IMR-90 (cell line): ENCODE measurements at regions not wholly inside any gene's neighbourhood (a gene's known extent, or its start where the extent isn't known, plus 50 kb on each side); places are given as distances from the start of the nearest gene placed in this dataset.

Source experiments
- ATAC-seq: fragments of 200-7000 bp; cut with Tn5 transposase; 2 replicates; pipeline ENCODE4 v1.9.1; 2020; ENCODE audit warnings: low read depth, mild to moderate bottlenecking, moderate library complexity
- BruUV-seq: library from RNA; stranded (reverse); fragments of 400-500 nt; replicated peaks from 2 replicates; lab custom pipeline; 2021; lab: Mats Ljungman, UMichigan
- CTCF ChIA-PET: fragments of 300-600 bp; formaldehyde crosslinking; extraction: SDS; loops from one replicate; lab custom pipeline; 2021; ENCODE audit warnings: antibody characterized with exemption; lab: Yijun Ruan, JAX
- POLR2A ChIA-PET: fragments of 300-600 bp; sonication (Branson Sonifier 250); formaldehyde crosslinking; loops from one replicate; lab custom pipeline; 2022; ENCODE audit warnings: antibody characterized with exemption; ENCODE audit not compliant: unreplicated experiment; lab: Charles Lee
- DNase-seq: peaks from one replicate; pipeline ENCODE4 v3.0.0; 2013
- H2AFZ ChIP-seq: replicated peaks from 2 replicates; pipeline ENCODE3; 2013; ENCODE audit warnings: low read length, mild to moderate bottlenecking; ENCODE audit not compliant: poor library complexity
- H2AK5ac ChIP-seq: 2 replicates; pipeline ENCODE4 v1.6.1; 2013; ENCODE audit warnings: low read depth, low read length, inconsistent platforms
- H2AK9ac ChIP-seq: replicated peaks from 2 replicates; pipeline ENCODE3; 2013; ENCODE audit warnings: mild to moderate bottlenecking, low read depth, low read length, moderate library complexity; ENCODE audit not compliant: poor library complexity
- H2BK120ac ChIP-seq: 2 replicates; pipeline ENCODE4 v1.6.1; 2013; ENCODE audit warnings: low read depth, low read length, inconsistent platforms
- H2BK15ac ChIP-seq: 3 replicates; pipeline ENCODE4 v1.6.1; 2013; ENCODE audit warnings: low read depth, low read length, inconsistent platforms
- H2BK20ac ChIP-seq: 2 replicates; pipeline ENCODE4 v1.6.1; 2013; ENCODE audit warnings: low read depth, mild to moderate bottlenecking, inconsistent platforms, low read length, moderate library complexity
- H2BK5ac ChIP-seq: 2 replicates; pipeline ENCODE4 v1.6.1; 2013; ENCODE audit warnings: mild to moderate bottlenecking, low read depth, low read length, inconsistent platforms; ENCODE audit not compliant: poor library complexity, severe bottlenecking
- H3K14ac ChIP-seq: replicated peaks from 2 replicates; pipeline ENCODE4 v1.6.1; 2013; ENCODE audit warnings: low read depth, low read length, inconsistent platforms
- H3K18ac ChIP-seq: 2 replicates; pipeline ENCODE4 v1.6.1; 2013; ENCODE audit warnings: low read depth, low read length, control low read depth
- H3K23ac ChIP-seq: 2 replicates; pipeline ENCODE4 v1.6.1; 2013; ENCODE audit warnings: low read depth, low read length, inconsistent platforms
- H3K27ac ChIP-seq: 2 replicates; pipeline ENCODE4 v1.5.1; 2013; ENCODE audit warnings: mild to moderate bottlenecking, control low read depth, low read length; ENCODE audit not compliant: insufficient read depth
- H3K27me3 ChIP-seq: 2 replicates; pipeline ENCODE4 v1.6.1; 2013; ENCODE audit warnings: low read length; ENCODE audit not compliant: control insufficient read depth, insufficient read depth
- H3K36me3 ChIP-seq: 2 replicates; pipeline ENCODE4 v1.6.1; 2013; ENCODE audit warnings: low read length, mixed read lengths; ENCODE audit not compliant: control insufficient read depth, insufficient read depth
- H3K4ac ChIP-seq: 2 replicates; pipeline ENCODE4 v1.6.1; 2013; ENCODE audit warnings: low read depth, low read length, inconsistent platforms
- H3K4me1 ChIP-seq: 2 replicates; pipeline ENCODE4 v1.6.1; 2013; ENCODE audit warnings: low read length, mixed read lengths; ENCODE audit not compliant: control insufficient read depth, insufficient read depth
- H3K4me2 ChIP-seq: 2 replicates; pipeline ENCODE4 v1.6.1; 2013; ENCODE audit warnings: low read depth, mild to moderate bottlenecking, control low read depth, low read length, moderate library complexity
- H3K4me3 ChIP-seq: 2 replicates; pipeline ENCODE4 v1.5.1; 2013; ENCODE audit warnings: low read depth, mild to moderate bottlenecking, control low read depth, low read length, moderate library complexity; ENCODE audit not compliant: insufficient read depth
- H3K56ac ChIP-seq: 2 replicates; pipeline ENCODE4 v1.6.1; 2013; ENCODE audit warnings: low read length, inconsistent platforms; ENCODE audit not compliant: insufficient read depth; ENCODE audit errors: extremely low read depth
- H3K79me1 ChIP-seq, 2 experiments: 2 replicates each; pipeline ENCODE4 v1.6.1; 2013; ENCODE audit warnings: low read length in 2 of 2, inconsistent platforms in 1 of 2, low read depth in 1 of 2
- H3K9ac ChIP-seq: 2 replicates; pipeline ENCODE4 v1.6.1; 2013; ENCODE audit warnings: low read depth, low read length, control low read depth
- H3K9me1 ChIP-seq: 2 replicates; pipeline ENCODE4 v1.6.1; 2013; ENCODE audit warnings: low read length, inconsistent platforms; ENCODE audit not compliant: insufficient read depth
- H3K9me3 ChIP-seq: 2 replicates; pipeline ENCODE4 v1.6.1; 2013; ENCODE audit warnings: low read length; ENCODE audit not compliant: control insufficient read depth, insufficient read depth
- H4K20me1 ChIP-seq: 2 replicates; pipeline ENCODE4 v1.6.1; 2013; ENCODE audit warnings: low read length, inconsistent platforms; ENCODE audit not compliant: insufficient read depth
- H4K5ac ChIP-seq: 2 replicates; pipeline ENCODE4 v1.6.1; 2013; ENCODE audit warnings: mild to moderate bottlenecking, low read depth, low read length, control low read depth
- H4K8ac ChIP-seq, 2 experiments: 2 replicates each; pipeline ENCODE4 v1.6.1; 2013; ENCODE audit warnings: low read depth in 2 of 2, low read length in 2 of 2, control low read depth in 1 of 2, inconsistent platforms in 1 of 2
- H4K91ac ChIP-seq: 2 replicates; pipeline ENCODE4 v1.6.1; 2013; ENCODE audit warnings: low read depth, low read length, inconsistent platforms; ENCODE audit not compliant: insufficient read depth
- BHLHE40 ChIP-seq: fragments of 150-350 bp; IDR thresholded peaks from 2 replicates; pipeline ENCODE4 v1.6.1; 2016; ENCODE audit warnings: mild to moderate bottlenecking, low read depth, low read length
- CEBPB ChIP-seq: IDR thresholded peaks from 2 replicates; pipeline ENCODE4 v1.6.1; 2012; ENCODE audit warnings: low read depth, low read length, improper control_type of control experiment
- CHD1 ChIP-seq: IDR thresholded peaks from 2 replicates; pipeline ENCODE4 v1.6.1; 2012; ENCODE audit warnings: low read depth, low read length, improper control_type of control experiment
- FOS ChIP-seq: fragments of 150-350 bp; IDR thresholded peaks from 2 replicates; pipeline ENCODE4 v1.6.1; 2016; ENCODE audit warnings: low read depth, low read length
- MAFK ChIP-seq: IDR thresholded peaks from 2 replicates; pipeline ENCODE4 v1.6.1; 2012; ENCODE audit warnings: low read depth, low read length, improper control_type of control experiment
- MAZ ChIP-seq: IDR thresholded peaks from 2 replicates; pipeline ENCODE4 v1.6.1; 2012; ENCODE audit warnings: low read depth, mild to moderate bottlenecking, low read length, improper control_type of control experiment, moderate library complexity, borderline replicate concordance
- MXI1 ChIP-seq: IDR thresholded peaks from 2 replicates; pipeline ENCODE4 v1.6.1; 2012; ENCODE audit warnings: low read depth, mild to moderate bottlenecking, low read length, moderate library complexity, borderline replicate concordance
- NFE2L2 ChIP-seq: fragments of 150-350 bp; IDR thresholded peaks from 2 replicates; pipeline ENCODE4 v1.6.1; 2016; ENCODE audit warnings: low read depth, mild to moderate bottlenecking, low read length
- POLR2A ChIP-seq: IDR thresholded peaks from 2 replicates; pipeline ENCODE4 v1.6.1; 2012; ENCODE audit warnings: mild to moderate bottlenecking, low read depth, low read length
- RAD21 ChIP-seq: IDR thresholded peaks from 2 replicates; pipeline ENCODE4 v1.6.1; 2012; ENCODE audit warnings: low read length, improper control_type of control experiment
- RCOR1 ChIP-seq: IDR thresholded peaks from 2 replicates; pipeline ENCODE4 v1.6.1; 2012; ENCODE audit warnings: mild to moderate bottlenecking, low read length, improper control_type of control experiment; ENCODE audit not compliant: insufficient replicate concordance
- RFX5 ChIP-seq: IDR thresholded peaks from 2 replicates; pipeline ENCODE4 v1.8.0; 2012; ENCODE audit warnings: low read depth, mild to moderate bottlenecking, low read length, moderate library complexity
- SMC3 ChIP-seq: fragments of 150-350 bp; IDR thresholded peaks from 2 replicates; pipeline ENCODE4 v1.6.1; 2016; ENCODE audit warnings: low read depth, mild to moderate bottlenecking, antibody characterized with exemption, low read length, moderate library complexity
- WGBS, 2 experiments: methylation state at CpG; one replicate each; pipeline versions ENCODE4 v1.1.5 to v1.1.7; 2013; ENCODE audit warnings: missing lambda C conversion rate in 2 of 2; ENCODE audit not compliant: insufficient read length in 1 of 2; ENCODE audit errors: extremely low coverage in 2 of 2; 5-methylcytosine and 5-hydroxymethylcytosine counted together
- dilution Hi-C: fragments of 300-500 bp; cut with HindIII; formaldehyde crosslinking; loops from one replicate; pipeline ENCODE4 v1.14.3; 2018; ENCODE audit warnings: low sequenced_read_pairs; ENCODE audit not compliant: unreplicated experiment
- in situ Hi-C: fragments of 300-500 bp; cut with MboI; formaldehyde crosslinking; loops from 3 replicates; pipeline ENCODE4 v1.14.3; 2019; ENCODE audit warnings: low sequenced_read_pairs, inconsistent platforms, mixed read lengths
- intact Hi-C: fragments of 100-400 bp; cut with micrococcal nuclease; formaldehyde crosslinking; loops from 2 replicates; pipeline ENCODE4 v1.10.0; 2022
- TF ChIP-seq, protein P1 (sequence below): fragments of 150-350 bp; IDR thresholded peaks from 2 replicates; pipeline ENCODE4 v1.6.1; 2016; ENCODE audit warnings: low read depth, mild to moderate bottlenecking, low read length, moderate library complexity, borderline replicate concordance
- TF ChIP-seq, protein P2 (sequence below): fragments of 150-350 bp; IDR thresholded peaks from 2 replicates; pipeline ENCODE4 v1.6.1; 2017; ENCODE audit warnings: mild to moderate bottlenecking, antibody characterized with exemption, low read length, low read depth
- TF ChIP-seq, protein P3 (sequence below): conservative IDR thresholded peaks from 2 replicates; pipeline ENCODE4 v1.5.1; 2012; ENCODE audit warnings: mild to moderate bottlenecking, low read depth, low read length, improper control_type of control experiment

DNA sequence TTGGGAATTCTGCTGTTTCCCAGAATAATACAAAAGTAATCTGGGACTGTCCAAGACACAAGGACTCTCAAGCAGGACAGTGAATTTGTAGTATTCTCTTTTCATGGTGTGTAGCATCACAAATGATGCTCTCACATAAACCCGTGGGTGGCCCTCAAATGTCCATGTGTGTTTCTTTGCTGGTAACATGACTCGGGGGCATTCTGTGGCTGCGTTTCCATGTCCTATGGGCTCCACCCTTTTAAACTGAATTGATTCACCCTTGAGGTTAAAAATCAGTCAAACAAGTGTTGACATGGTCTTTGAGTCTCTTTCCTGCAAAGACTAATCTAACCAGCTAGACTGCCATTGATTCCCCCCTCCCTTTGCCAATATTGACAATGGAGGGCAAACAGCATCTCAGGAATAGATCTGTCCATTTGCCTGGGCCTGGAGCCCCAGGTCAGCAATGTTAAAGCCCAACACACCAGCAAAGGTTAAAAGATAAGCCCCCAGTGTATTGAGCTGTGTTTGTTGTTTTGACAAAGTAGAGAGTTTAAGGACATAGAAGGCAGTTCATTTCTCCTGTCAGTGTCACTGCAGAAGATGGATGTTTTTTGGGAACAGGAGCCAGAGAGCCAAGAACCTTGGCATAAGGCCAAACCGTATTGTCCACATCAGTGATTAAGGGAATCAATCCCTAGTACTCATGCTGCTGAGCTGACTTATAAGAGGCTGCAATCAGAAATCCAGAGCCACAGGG, 117.1 kb upstream of the COX10 start:
- no peak overlapping the region for H2BK120ac ChIP-seq
- no TSS peak for BruUV-seq
- POLR2A ChIA-PET = no interaction called here
- H3K14ac ChIP-seq = no peak overlapping the region
- no peak overlapping the region for H3K9ac ChIP-seq
- H4K20me1 ChIP-seq = no peaks in the 10 kb centered on the region
- dilution Hi-C loops (no loop called here), intact Hi-C loops (no loop called here), in situ Hi-C loops (no loop called here)
- H3K4me3 ChIP-seq = no peak overlapping the region
- H4K91ac ChIP-seq = no peak overlapping the region
- 17% methylated on average over 1 of the region's 4 CpGs; no CpG with 5 or more reads in 1 of the 2 experiments for WGBS, 2 experiments
- H3K4me2 ChIP-seq = no peak overlapping the region
- no peaks in the 10 kb centered on the region for H3K9me3 ChIP-seq
- H3K4me1 ChIP-seq = no peaks in the 10 kb centered on the region
- H4K5ac ChIP-seq = no peak overlapping the region
- H2AK5ac ChIP-seq = no peak overlapping the region
- H3K23ac ChIP-seq = no peak overlapping the region
- no peak overlapping the region for H2AFZ ChIP-seq
- no peaks in the 10 kb centered on the region for H3K79me1 ChIP-seq
- no peak overlapping the region for H3K4ac ChIP-seq
- H2BK15ac ChIP-seq = no peak overlapping the region
- TF ChIP-seq NFE2L2 (no peak), RAD21 (no peak), CEBPB (no peak), MXI1 (no peak), MAZ (no peak), POLR2A (no peak), CHD1 (no peak), SMC3 (no peak), RCOR1 (no peak), BHLHE40 (no peak), MAFK (no peak), RFX5 (no peak), FOS (no peak)
- TF ChIP-seq, protein P1, sequence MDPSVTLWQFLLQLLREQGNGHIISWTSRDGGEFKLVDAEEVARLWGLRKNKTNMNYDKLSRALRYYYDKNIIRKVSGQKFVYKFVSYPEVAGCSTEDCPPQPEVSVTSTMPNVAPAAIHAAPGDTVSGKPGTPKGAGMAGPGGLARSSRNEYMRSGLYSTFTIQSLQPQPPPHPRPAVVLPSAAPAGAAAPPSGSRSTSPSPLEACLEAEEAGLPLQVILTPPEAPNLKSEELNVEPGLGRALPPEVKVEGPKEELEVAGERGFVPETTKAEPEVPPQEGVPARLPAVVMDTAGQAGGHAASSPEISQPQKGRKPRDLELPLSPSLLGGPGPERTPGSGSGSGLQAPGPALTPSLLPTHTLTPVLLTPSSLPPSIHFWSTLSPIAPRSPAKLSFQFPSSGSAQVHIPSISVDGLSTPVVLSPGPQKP = no peak
- TF ChIP-seq, protein P2, sequence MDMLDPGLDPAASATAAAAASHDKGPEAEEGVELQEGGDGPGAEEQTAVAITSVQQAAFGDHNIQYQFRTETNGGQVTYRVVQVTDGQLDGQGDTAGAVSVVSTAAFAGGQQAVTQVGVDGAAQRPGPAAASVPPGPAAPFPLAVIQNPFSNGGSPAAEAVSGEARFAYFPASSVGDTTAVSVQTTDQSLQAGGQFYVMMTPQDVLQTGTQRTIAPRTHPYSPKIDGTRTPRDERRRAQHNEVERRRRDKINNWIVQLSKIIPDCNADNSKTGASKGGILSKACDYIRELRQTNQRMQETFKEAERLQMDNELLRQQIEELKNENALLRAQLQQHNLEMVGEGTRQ = no peak
- TF ChIP-seq, protein P3, sequence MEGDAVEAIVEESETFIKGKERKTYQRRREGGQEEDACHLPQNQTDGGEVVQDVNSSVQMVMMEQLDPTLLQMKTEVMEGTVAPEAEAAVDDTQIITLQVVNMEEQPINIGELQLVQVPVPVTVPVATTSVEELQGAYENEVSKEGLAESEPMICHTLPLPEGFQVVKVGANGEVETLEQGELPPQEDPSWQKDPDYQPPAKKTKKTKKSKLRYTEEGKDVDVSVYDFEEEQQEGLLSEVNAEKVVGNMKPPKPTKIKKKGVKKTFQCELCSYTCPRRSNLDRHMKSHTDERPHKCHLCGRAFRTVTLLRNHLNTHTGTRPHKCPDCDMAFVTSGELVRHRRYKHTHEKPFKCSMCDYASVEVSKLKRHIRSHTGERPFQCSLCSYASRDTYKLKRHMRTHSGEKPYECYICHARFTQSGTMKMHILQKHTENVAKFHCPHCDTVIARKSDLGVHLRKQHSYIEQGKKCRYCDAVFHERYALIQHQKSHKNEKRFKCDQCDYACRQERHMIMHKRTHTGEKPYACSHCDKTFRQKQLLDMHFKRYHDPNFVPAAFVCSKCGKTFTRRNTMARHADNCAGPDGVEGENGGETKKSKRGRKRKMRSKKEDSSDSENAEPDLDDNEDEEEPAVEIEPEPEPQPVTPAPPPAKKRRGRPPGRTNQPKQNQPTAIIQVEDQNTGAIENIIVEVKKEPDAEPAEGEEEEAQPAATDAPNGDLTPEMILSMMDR = no peak
- no peaks in the 10 kb centered on the region for H3K27me3 ChIP-seq
- DNase-seq = no peak
- no peak for ATAC-seq
- no peak overlapping the region for H2BK5ac ChIP-seq
- H4K8ac ChIP-seq = no peak overlapping the region
- no peak overlapping the region for H2BK20ac ChIP-seq
- H3K9me1 ChIP-seq = no peaks in the 10 kb centered on the region; the same call in 1 of the 2 replicates
- H3K56ac ChIP-seq = no peak overlapping the region
- H3K36me3 ChIP-seq = no peaks in the 10 kb centered on the region
- CTCF ChIA-PET = interaction anchor here (0.7 kb wide), 1 partner anchor 29 kb away, joined by 3 read pairs; no protein-coding TSS in a partner anchor
- H3K27ac ChIP-seq = no peak overlapping the region
- H3K18ac ChIP-seq = no peak overlapping the region
- no peak overlapping the region for H2AK9ac ChIP-seq
